Neural progenitor cell (in vitro differentiated cells): ENCODE measurements at regions not wholly inside any gene's neighbourhood (a gene's known extent, or its start where the extent isn't known, plus 50 kb on each side); places are given as distances from the start of the nearest gene placed in this dataset.

Source experiments
- DNase-seq: peaks from one replicate; pipeline ENCODE4 v3.0.0-alpha.2; 2016; ENCODE audit warnings: low spot score
- H2AFZ ChIP-seq: fragments of 200-600 bp; sonication (generic); replicated peaks from 2 replicates; pipeline ENCODE4 v1.6.1; 2016; ENCODE audit warnings: antibody characterized with exemption
- H3F3A ChIP-seq: fragments of 200-600 bp; sonication (generic); 2 replicates; pipeline ENCODE4 v1.6.1; 2016; ENCODE audit warnings: antibody characterized with exemption, low read depth
- H3K27ac ChIP-seq: fragments of 200-600 bp; sonication (generic); 2 replicates; pipeline ENCODE4 v1.5.1; 2016; ENCODE audit warnings: mild to moderate bottlenecking
- H3K27me3 ChIP-seq: fragments of 200-600 bp; sonication (generic); 2 replicates; pipeline ENCODE4 v1.6.1; 2016; ENCODE audit warnings: mild to moderate bottlenecking, moderate library complexity
- H3K36me3 ChIP-seq: fragments of 200-600 bp; sonication (generic); 2 replicates; pipeline ENCODE4 v1.5.1; 2016
- H3K4me1 ChIP-seq: fragments of 200-600 bp; sonication (generic); 2 replicates; pipeline ENCODE4 v1.6.1; 2016; ENCODE audit warnings: mixed run types
- H3K4me2 ChIP-seq: fragments of 200-600 bp; sonication (generic); 2 replicates; pipeline ENCODE4 v1.6.1; 2016
- H3K4me3 ChIP-seq: fragments of 200-600 bp; sonication (generic); 2 replicates; pipeline ENCODE4 v1.5.1; 2016
- H3K79me2 ChIP-seq: fragments of 200-600 bp; sonication (generic); 2 replicates; pipeline ENCODE4 v1.6.1; 2016; ENCODE audit warnings: low read depth
- H3K9ac ChIP-seq: fragments of 200-600 bp; sonication (generic); 2 replicates; pipeline ENCODE4 v1.6.1; 2016
- H3K9me3 ChIP-seq: fragments of 200-600 bp; sonication (generic); 2 replicates; pipeline ENCODE4 v1.5.1; 2016; ENCODE audit warnings: low read depth
- H4K20me1 ChIP-seq: fragments of 200-600 bp; sonication (generic); 2 replicates; pipeline ENCODE4 v1.6.1; 2016; ENCODE audit warnings: low read depth
- H3K27ac Mint-ChIP-seq: 3 replicates; pipeline ENCODE4 v1.8.0; 2021; ENCODE audit warnings: mixed read lengths
- H3K27me3 Mint-ChIP-seq: 2 replicates; pipeline ENCODE4 v1.8.0; 2022; ENCODE audit warnings: low read depth, mild to moderate bottlenecking, inconsistent platforms, moderate library complexity, mixed read lengths; ENCODE audit not compliant: insufficient read depth
- H3K36me3 Mint-ChIP-seq: 3 replicates; pipeline ENCODE4 v1.8.0; 2021; ENCODE audit warnings: mixed read lengths
- H3K4me1 Mint-ChIP-seq: 3 replicates; pipeline ENCODE4 v1.8.0; 2021; ENCODE audit warnings: mixed read lengths
- H3K4me3 Mint-ChIP-seq: 3 replicates; pipeline ENCODE4 v1.8.0; 2021; ENCODE audit warnings: mild to moderate bottlenecking, moderate library complexity, mixed read lengths
- H3K9me3 Mint-ChIP-seq: 3 replicates; pipeline ENCODE4 v1.8.0; 2020; ENCODE audit warnings: mixed read lengths
- CTCF ChIP-seq: fragments of 200-600 bp; sonication (generic); IDR thresholded peaks from 2 replicates; pipeline ENCODE4 v1.5.1; 2017; ENCODE audit warnings: antibody characterized with exemption, mild to moderate bottlenecking
- EZH2 ChIP-seq: fragments of 200-600 bp; sonication (generic); IDR thresholded peaks from 2 replicates; pipeline ENCODE4 v1.6.1; 2017; ENCODE audit warnings: antibody characterized with exemption, mild to moderate bottlenecking, moderate library complexity
- EZH2phosphoT487 ChIP-seq: fragments of 200-600 bp; sonication (generic); IDR thresholded peaks from 2 replicates; pipeline ENCODE4 v1.6.1; 2017; ENCODE audit warnings: antibody characterized with exemption

DNA sequence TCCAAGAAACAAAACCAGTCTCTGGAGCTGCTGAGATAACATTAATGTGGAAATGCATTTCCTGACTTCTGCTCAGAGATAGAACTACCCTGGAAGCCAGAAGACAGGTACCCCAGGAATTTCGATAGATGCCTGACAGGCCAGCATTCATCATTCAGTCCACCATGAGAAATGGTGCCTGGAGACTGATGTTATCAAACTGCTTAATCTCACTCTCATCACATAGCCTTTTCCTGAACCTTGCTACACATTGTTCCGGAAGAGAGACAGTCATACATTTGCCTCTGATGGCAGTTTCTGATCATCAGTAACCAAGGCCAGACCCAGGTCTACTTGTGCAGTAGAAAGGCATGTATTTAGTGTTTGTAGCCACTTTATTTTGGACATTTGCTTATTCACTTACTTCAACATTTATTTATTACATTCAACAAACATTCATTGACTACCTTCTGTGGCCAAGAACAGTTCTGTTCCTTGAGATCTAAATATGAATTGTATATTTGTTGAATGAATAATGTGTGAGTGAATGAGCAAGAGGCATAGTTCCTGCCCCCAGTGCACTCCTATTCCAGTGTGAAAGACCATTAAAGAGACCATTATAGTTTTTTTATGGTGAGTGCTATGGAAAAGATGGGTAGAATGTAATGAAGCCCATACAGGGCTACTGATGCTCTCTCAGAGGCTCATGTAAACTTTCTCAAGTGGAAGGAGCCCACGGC is 485.7 kb downstream of the NUF2 start:
- no peaks in the 10 kb centered on the region for H3K9me3 Mint-ChIP-seq
- Histone ChIP-seq H3K36me3 (no peaks in the 10 kb centered on the region), H3K4me2 (no peak overlapping the region), H2AFZ (no peak overlapping the region), H3K9me3 (no peaks in the 10 kb centered on the region), H3F3A (no peaks in the 10 kb centered on the region), H3K27ac (no peak overlapping the region), H3K27me3 (no peaks in the 10 kb centered on the region), H3K79me2 (no peaks in the 10 kb centered on the region), H3K4me1 (no peaks in the 10 kb centered on the region), H4K20me1 (no peaks in the 10 kb centered on the region), H3K4me3 (no peak overlapping the region), H3K9ac (no peak overlapping the region)
- TF ChIP-seq EZH2phosphoT487 = no peak
- TF ChIP-seq CTCF = no peak
- H3K36me3 Mint-ChIP-seq = no peaks in the 10 kb centered on the region
- H3K4me1 Mint-ChIP-seq = no peaks in the 10 kb centered on the region
- no peak overlapping the region for H3K27ac Mint-ChIP-seq
- no peak for DNase-seq
- H3K4me3 Mint-ChIP-seq = no peak overlapping the region
- peaks cover 5% of the 10 kb centered on the region for H3K27me3 Mint-ChIP-seq

GRCh38 chr1:163813251-163813650 is 491.5 kb downstream of the NUF2 start:
- TF ChIP-seq EZH2 = no peak
- no peak for TF ChIP-seq EZH2phosphoT487
- TF ChIP-seq CTCF = no peak
- Mint-ChIP-seq H3K4me1 (no peaks in the 10 kb centered on the region), H3K4me3 (no peak overlapping the region), H3K36me3 (no peaks in the 10 kb centered on the region), H3K9me3 (peaks cover 2% of the 10 kb centered on the region), H3K27me3 (peaks cover 2% of the 10 kb centered on the region), H3K27ac (no peak overlapping the region)
- H3K9ac ChIP-seq = no peak overlapping the region
- DNase-seq = no peak
- no peak overlapping the region for H3K27ac ChIP-seq
- no peaks in the 10 kb centered on the region for H3K27me3 ChIP-seq
- no peaks in the 10 kb centered on the region for H3F3A ChIP-seq
- no peaks in the 10 kb centered on the region for H3K4me1 ChIP-seq
- H3K36me3 ChIP-seq = no peaks in the 10 kb centered on the region
- no peaks in the 10 kb centered on the region for H3K9me3 ChIP-seq
- H2AFZ ChIP-seq = no peak overlapping the region
- H3K79me2 ChIP-seq = no peaks in the 10 kb centered on the region
- H4K20me1 ChIP-seq = no peaks in the 10 kb centered on the region
- H3K4me2 ChIP-seq = no peak overlapping the region
- no peak overlapping the region for H3K4me3 ChIP-seq

DNA sequence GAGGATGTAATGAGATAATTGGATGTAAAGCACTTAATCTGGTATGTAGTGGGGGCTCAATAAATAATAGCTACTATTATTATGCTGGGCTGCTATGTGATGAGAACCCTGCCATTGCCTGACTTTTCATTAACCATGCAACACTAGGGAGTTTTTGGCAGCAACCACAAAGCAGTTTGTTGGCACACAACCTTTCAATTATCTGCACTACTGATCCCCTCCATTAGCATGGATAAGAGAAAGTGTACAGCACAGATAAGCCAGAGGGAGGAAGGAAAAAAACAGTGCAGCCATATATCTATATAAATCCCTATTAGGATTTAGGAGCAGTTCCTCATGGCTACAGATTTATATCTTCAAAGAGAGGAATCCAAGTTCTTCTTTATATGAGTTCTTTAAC is 498.5 kb downstream of the NUF2 start:
- H3K4me2 ChIP-seq = no peak overlapping the region
- no peaks in the 10 kb centered on the region for H3K9me3 ChIP-seq
- no peak overlapping the region for H3K4me3 Mint-ChIP-seq
- H3K4me1 ChIP-seq = no peaks in the 10 kb centered on the region
- H3K27ac Mint-ChIP-seq = no peak overlapping the region
- no peak for DNase-seq
- no peak overlapping the region for H2AFZ ChIP-seq
- no peaks in the 10 kb centered on the region for H3K36me3 Mint-ChIP-seq
- H3K27me3 Mint-ChIP-seq = peaks cover 3% of the 10 kb centered on the region
- H3K9ac ChIP-seq = no peak overlapping the region
- H4K20me1 ChIP-seq = no peaks in the 10 kb centered on the region
- TF ChIP-seq EZH2 (no peak), CTCF (no peak), EZH2phosphoT487 (no peak)
- H3K27me3 ChIP-seq = no peaks in the 10 kb centered on the region
- no peaks in the 10 kb centered on the region for H3K9me3 Mint-ChIP-seq
- H3K27ac ChIP-seq = no peak overlapping the region
- no peaks in the 10 kb centered on the region for H3F3A ChIP-seq
- no peaks in the 10 kb centered on the region for H3K4me1 Mint-ChIP-seq
- H3K36me3 ChIP-seq = no peaks in the 10 kb centered on the region
- H3K79me2 ChIP-seq = no peaks in the 10 kb centered on the region
- no peak overlapping the region for H3K4me3 ChIP-seq
